IMR-90 (cell line): ENCODE measurements at regions not wholly inside any gene's neighbourhood (a gene's known extent, or its start where the extent isn't known, plus 50 kb on each side); places are given as distances from the start of the nearest gene placed in this dataset.

Experiments used
- ATAC-seq: fragments of 200-7000 bp; cut with Tn5 transposase; 2 replicates; pipeline ENCODE4 v1.9.1; 2020; ENCODE audit warnings: low read depth, mild to moderate bottlenecking, moderate library complexity
- BruUV-seq: library from RNA; stranded (reverse); fragments of 400-500 nt; replicated peaks from 2 replicates; lab custom pipeline; 2021; lab: Mats Ljungman, UMichigan
- CTCF ChIA-PET: fragments of 300-600 bp; formaldehyde crosslinking; extraction: SDS; loops from one replicate; lab custom pipeline; 2021; ENCODE audit warnings: antibody characterized with exemption; lab: Yijun Ruan, JAX
- POLR2A ChIA-PET: fragments of 300-600 bp; sonication (Branson Sonifier 250); formaldehyde crosslinking; loops from one replicate; lab custom pipeline; 2022; ENCODE audit warnings: antibody characterized with exemption; ENCODE audit not compliant: unreplicated experiment; lab: Charles Lee
- DNase-seq: peaks from one replicate; pipeline ENCODE4 v3.0.0; 2013
- H2AFZ ChIP-seq: replicated peaks from 2 replicates; pipeline ENCODE3; 2013; ENCODE audit warnings: low read length, mild to moderate bottlenecking; ENCODE audit not compliant: poor library complexity
- H2AK5ac ChIP-seq: 2 replicates; pipeline ENCODE4 v1.6.1; 2013; ENCODE audit warnings: low read depth, low read length, inconsistent platforms
- H2AK9ac ChIP-seq: replicated peaks from 2 replicates; pipeline ENCODE3; 2013; ENCODE audit warnings: mild to moderate bottlenecking, low read depth, low read length, moderate library complexity; ENCODE audit not compliant: poor library complexity
- H2BK120ac ChIP-seq: 2 replicates; pipeline ENCODE4 v1.6.1; 2013; ENCODE audit warnings: low read depth, low read length, inconsistent platforms
- H2BK15ac ChIP-seq: 3 replicates; pipeline ENCODE4 v1.6.1; 2013; ENCODE audit warnings: low read depth, low read length, inconsistent platforms
- H2BK20ac ChIP-seq: 2 replicates; pipeline ENCODE4 v1.6.1; 2013; ENCODE audit warnings: low read depth, mild to moderate bottlenecking, inconsistent platforms, low read length, moderate library complexity
- H2BK5ac ChIP-seq: 2 replicates; pipeline ENCODE4 v1.6.1; 2013; ENCODE audit warnings: mild to moderate bottlenecking, low read depth, low read length, inconsistent platforms; ENCODE audit not compliant: poor library complexity, severe bottlenecking
- H3K14ac ChIP-seq: replicated peaks from 2 replicates; pipeline ENCODE4 v1.6.1; 2013; ENCODE audit warnings: low read depth, low read length, inconsistent platforms
- H3K18ac ChIP-seq: 2 replicates; pipeline ENCODE4 v1.6.1; 2013; ENCODE audit warnings: low read depth, low read length, control low read depth
- H3K23ac ChIP-seq: 2 replicates; pipeline ENCODE4 v1.6.1; 2013; ENCODE audit warnings: low read depth, low read length, inconsistent platforms
- H3K27ac ChIP-seq: 2 replicates; pipeline ENCODE4 v1.5.1; 2013; ENCODE audit warnings: mild to moderate bottlenecking, control low read depth, low read length; ENCODE audit not compliant: insufficient read depth
- H3K27me3 ChIP-seq: 2 replicates; pipeline ENCODE4 v1.6.1; 2013; ENCODE audit warnings: low read length; ENCODE audit not compliant: control insufficient read depth, insufficient read depth
- H3K36me3 ChIP-seq: 2 replicates; pipeline ENCODE4 v1.6.1; 2013; ENCODE audit warnings: low read length, mixed read lengths; ENCODE audit not compliant: control insufficient read depth, insufficient read depth
- H3K4ac ChIP-seq: 2 replicates; pipeline ENCODE4 v1.6.1; 2013; ENCODE audit warnings: low read depth, low read length, inconsistent platforms
- H3K4me1 ChIP-seq: 2 replicates; pipeline ENCODE4 v1.6.1; 2013; ENCODE audit warnings: low read length, mixed read lengths; ENCODE audit not compliant: control insufficient read depth, insufficient read depth
- H3K4me2 ChIP-seq: 2 replicates; pipeline ENCODE4 v1.6.1; 2013; ENCODE audit warnings: low read depth, mild to moderate bottlenecking, control low read depth, low read length, moderate library complexity
- H3K4me3 ChIP-seq: 2 replicates; pipeline ENCODE4 v1.5.1; 2013; ENCODE audit warnings: low read depth, mild to moderate bottlenecking, control low read depth, low read length, moderate library complexity; ENCODE audit not compliant: insufficient read depth
- H3K56ac ChIP-seq: 2 replicates; pipeline ENCODE4 v1.6.1; 2013; ENCODE audit warnings: low read length, inconsistent platforms; ENCODE audit not compliant: insufficient read depth; ENCODE audit errors: extremely low read depth
- H3K79me1 ChIP-seq, 2 experiments: 2 replicates each; pipeline ENCODE4 v1.6.1; 2013; ENCODE audit warnings: low read length in 2 of 2, inconsistent platforms in 1 of 2, low read depth in 1 of 2
- H3K9ac ChIP-seq: 2 replicates; pipeline ENCODE4 v1.6.1; 2013; ENCODE audit warnings: low read depth, low read length, control low read depth
- H3K9me1 ChIP-seq: 2 replicates; pipeline ENCODE4 v1.6.1; 2013; ENCODE audit warnings: low read length, inconsistent platforms; ENCODE audit not compliant: insufficient read depth
- H3K9me3 ChIP-seq: 2 replicates; pipeline ENCODE4 v1.6.1; 2013; ENCODE audit warnings: low read length; ENCODE audit not compliant: control insufficient read depth, insufficient read depth
- H4K20me1 ChIP-seq: 2 replicates; pipeline ENCODE4 v1.6.1; 2013; ENCODE audit warnings: low read length, inconsistent platforms; ENCODE audit not compliant: insufficient read depth
- H4K5ac ChIP-seq: 2 replicates; pipeline ENCODE4 v1.6.1; 2013; ENCODE audit warnings: mild to moderate bottlenecking, low read depth, low read length, control low read depth
- H4K8ac ChIP-seq, 2 experiments: 2 replicates each; pipeline ENCODE4 v1.6.1; 2013; ENCODE audit warnings: low read depth in 2 of 2, low read length in 2 of 2, control low read depth in 1 of 2, inconsistent platforms in 1 of 2
- H4K91ac ChIP-seq: 2 replicates; pipeline ENCODE4 v1.6.1; 2013; ENCODE audit warnings: low read depth, low read length, inconsistent platforms; ENCODE audit not compliant: insufficient read depth
- BHLHE40 ChIP-seq: fragments of 150-350 bp; IDR thresholded peaks from 2 replicates; pipeline ENCODE4 v1.6.1; 2016; ENCODE audit warnings: mild to moderate bottlenecking, low read depth, low read length
- ELK1 ChIP-seq: fragments of 150-350 bp; IDR thresholded peaks from 2 replicates; pipeline ENCODE4 v1.6.1; 2016; ENCODE audit warnings: low read depth, mild to moderate bottlenecking, low read length, moderate library complexity, borderline replicate concordance
- FOS ChIP-seq: fragments of 150-350 bp; IDR thresholded peaks from 2 replicates; pipeline ENCODE4 v1.6.1; 2016; ENCODE audit warnings: low read depth, low read length
- MAFK ChIP-seq: IDR thresholded peaks from 2 replicates; pipeline ENCODE4 v1.6.1; 2012; ENCODE audit warnings: low read depth, low read length, improper control_type of control experiment
- MAZ ChIP-seq: IDR thresholded peaks from 2 replicates; pipeline ENCODE4 v1.6.1; 2012; ENCODE audit warnings: low read depth, mild to moderate bottlenecking, low read length, improper control_type of control experiment, moderate library complexity, borderline replicate concordance
- RAD21 ChIP-seq: IDR thresholded peaks from 2 replicates; pipeline ENCODE4 v1.6.1; 2012; ENCODE audit warnings: low read length, improper control_type of control experiment
- RFX5 ChIP-seq: IDR thresholded peaks from 2 replicates; pipeline ENCODE4 v1.8.0; 2012; ENCODE audit warnings: low read depth, mild to moderate bottlenecking, low read length, moderate library complexity
- dilution Hi-C: fragments of 300-500 bp; cut with HindIII; formaldehyde crosslinking; loops from one replicate; pipeline ENCODE4 v1.14.3; 2018; ENCODE audit warnings: low sequenced_read_pairs; ENCODE audit not compliant: unreplicated experiment
- in situ Hi-C: fragments of 300-500 bp; cut with MboI; formaldehyde crosslinking; loops from 3 replicates; pipeline ENCODE4 v1.14.3; 2019; ENCODE audit warnings: low sequenced_read_pairs, inconsistent platforms, mixed read lengths
- intact Hi-C: fragments of 100-400 bp; cut with micrococcal nuclease; formaldehyde crosslinking; loops from 2 replicates; pipeline ENCODE4 v1.10.0; 2022

GRCh38 chr2:194618432-194618831, 1038.6 kb upstream of the SLC39A10 start:
- no TSS peak for BruUV-seq
- Histone ChIP-seq H2BK20ac (no peak overlapping the region), H3K4me2 (no peak overlapping the region), H3K56ac (no peak overlapping the region), H4K20me1 (no peaks in the 10 kb centered on the region), H2BK5ac (no peak overlapping the region), H3K4me3 (no peak overlapping the region), H3K14ac (no peak overlapping the region), H3K27me3 (no peaks in the 10 kb centered on the region), H4K91ac (no peak overlapping the region), H3K9me3 (peaks cover 2% of the 10 kb centered on the region), H3K23ac (no peak overlapping the region), H3K18ac (no peak overlapping the region), H2AK9ac (no peak overlapping the region), H3K4ac (no peak overlapping the region), H4K8ac (no peak overlapping the region), H2BK120ac (no peak overlapping the region), H3K4me1 (no peaks in the 10 kb centered on the region), H3K79me1 (no peaks in the 10 kb centered on the region), H3K9ac (no peak overlapping the region), H3K9me1 (no peaks in the 10 kb centered on the region), H2AK5ac (no peak overlapping the region), H3K36me3 (no peaks in the 10 kb centered on the region), H2AFZ (no peak overlapping the region), H2BK15ac (no peak overlapping the region), H4K5ac (no peak overlapping the region), H3K27ac (no peak overlapping the region)
- ATAC-seq = no peak
- POLR2A ChIA-PET = no interaction called here
- dilution Hi-C loops = no loop called here
- intact Hi-C loops = no loop called here
- CTCF ChIA-PET = no interaction called here
- TF ChIP-seq RFX5 (no peak), MAZ (no peak), BHLHE40 (no peak), ELK1 (no peak), MAFK (no peak), RAD21 (no peak), FOS (no peak)
- no peak for DNase-seq
- in situ Hi-C loops = no loop called here
